Gastrocnemius medialis (tissue), 4 donors: ENCODE measurements at regions not wholly inside any gene's neighbourhood (a gene's known extent, or its start where the extent isn't known, plus 50 kb on each side); places are given as distances from the start of the nearest gene placed in this dataset.

Experiments
- POLR2A ChIP-seq, 2 donors: fragments of 450-650 bp; IDR thresholded peaks; one replicate each; pipeline ENCODE4 v1.6.1; 2017; ENCODE audit warnings: antibody characterized with exemption in 2 of 2, mild to moderate bottlenecking in 2 of 2, moderate library complexity in 2 of 2
- TF ChIP-seq, protein P1 (sequence below), 5 experiments: fragments of 450-650 bp in 3 of 5; fragments of 200-600 bp in 2 of 5; sonication (generic) in 2 of 5; IDR thresholded peaks in 4 of 5; conservative IDR thresholded peaks in 1 of 5; 1 replicate in 4 of 5; 2 replicates in 1 of 5; pipeline ENCODE4 v1.5.1; 2016 to 2019; ENCODE audit warnings: antibody characterized with exemption in 5 of 5, mild to moderate bottlenecking in 3 of 5, moderate library complexity in 3 of 5

DNA sequence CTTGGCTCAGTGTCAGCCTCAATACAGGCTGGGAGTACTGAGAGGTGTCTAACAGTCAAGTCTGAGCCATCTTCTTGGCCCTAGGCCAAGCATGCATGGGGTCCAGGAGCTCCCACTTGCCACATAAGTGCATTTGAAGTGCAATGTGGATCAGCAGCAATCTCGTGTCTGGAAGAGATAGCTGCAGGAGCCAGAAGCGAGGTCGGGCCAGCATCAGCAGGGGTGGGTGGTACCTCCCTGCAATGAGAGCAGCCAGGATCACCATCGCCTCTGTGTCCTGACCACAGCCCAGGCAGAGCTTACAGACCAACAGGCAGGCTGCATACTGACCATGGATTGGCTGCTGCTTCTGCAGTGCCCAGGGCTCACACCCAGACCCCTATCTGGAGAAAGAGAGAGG is 83.0 kb upstream of the CXCL12 start:
- TF ChIP-seq, protein P1, sequence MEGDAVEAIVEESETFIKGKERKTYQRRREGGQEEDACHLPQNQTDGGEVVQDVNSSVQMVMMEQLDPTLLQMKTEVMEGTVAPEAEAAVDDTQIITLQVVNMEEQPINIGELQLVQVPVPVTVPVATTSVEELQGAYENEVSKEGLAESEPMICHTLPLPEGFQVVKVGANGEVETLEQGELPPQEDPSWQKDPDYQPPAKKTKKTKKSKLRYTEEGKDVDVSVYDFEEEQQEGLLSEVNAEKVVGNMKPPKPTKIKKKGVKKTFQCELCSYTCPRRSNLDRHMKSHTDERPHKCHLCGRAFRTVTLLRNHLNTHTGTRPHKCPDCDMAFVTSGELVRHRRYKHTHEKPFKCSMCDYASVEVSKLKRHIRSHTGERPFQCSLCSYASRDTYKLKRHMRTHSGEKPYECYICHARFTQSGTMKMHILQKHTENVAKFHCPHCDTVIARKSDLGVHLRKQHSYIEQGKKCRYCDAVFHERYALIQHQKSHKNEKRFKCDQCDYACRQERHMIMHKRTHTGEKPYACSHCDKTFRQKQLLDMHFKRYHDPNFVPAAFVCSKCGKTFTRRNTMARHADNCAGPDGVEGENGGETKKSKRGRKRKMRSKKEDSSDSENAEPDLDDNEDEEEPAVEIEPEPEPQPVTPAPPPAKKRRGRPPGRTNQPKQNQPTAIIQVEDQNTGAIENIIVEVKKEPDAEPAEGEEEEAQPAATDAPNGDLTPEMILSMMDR (IDR thresholded peaks at IDR 0.05 in 4 of 5, conservative IDR thresholded peaks at IDR 0.05 in 1 of 5), result no peak
- no peak for TF ChIP-seq POLR2A (IDR thresholded peaks at IDR 0.05)
